A549 (cell line): ENCODE measurements at regions not wholly inside any gene's neighbourhood (a gene's known extent, or its start where the extent isn't known, plus 50 kb on each side); places are given as distances from the start of the nearest gene placed in this dataset.

Experiments used
- CEBPB ChIP-seq, 2 experiments: fragments of >200 bp in 1 of 2; sonication (Bioruptor Twin) in 1 of 2; formaldehyde crosslinking in 1 of 2; IDR thresholded peaks; 2 replicates each; pipeline ENCODE4 v1.6.1; 2012 to 2016
- CHD4 ChIP-seq: fragments of 200-600 bp; sonication (generic); IDR thresholded peaks from 2 replicates; pipeline ENCODE4 v1.6.1; 2016; ENCODE audit warnings: antibody characterized with exemption, mild to moderate bottlenecking, borderline replicate concordance
- EP300 ChIP-seq, 2 experiments: fragments of >200 bp; sonication (Bioruptor Twin); formaldehyde crosslinking; IDR thresholded peaks; 2 replicates in 1 of 2; 3 replicates in 1 of 2; pipeline ENCODE4 v1.6.1; 2016 to 2017
- JUN ChIP-seq, 2 experiments: fragments of >200 bp; sonication (Bioruptor Twin); formaldehyde crosslinking; IDR thresholded peaks; 2 replicates in 1 of 2; 3 replicates in 1 of 2; pipeline ENCODE4 v1.6.1; 2016 to 2017
- MAFK ChIP-seq: fragments of 450-650 bp; IDR thresholded peaks from 2 replicates; pipeline ENCODE4 v1.6.1; 2014; ENCODE audit not compliant: partially characterized antibody
- MYC ChIP-seq: IDR thresholded peaks from 2 replicates; pipeline ENCODE4 v1.6.1; 2012; ENCODE audit warnings: mild to moderate bottlenecking, inconsistent platforms, low read length, improper control_type of control experiment, borderline replicate concordance
- POLR2A ChIP-seq: IDR thresholded peaks from 2 replicates; pipeline ENCODE4 v1.6.1; 2012; ENCODE audit warnings: mild to moderate bottlenecking, low read length
- RAD21 ChIP-seq, 2 experiments: fragments of >200 bp in 1 of 2; sonication (Bioruptor Twin) in 1 of 2; formaldehyde crosslinking in 1 of 2; IDR thresholded peaks in 1 of 2; conservative IDR thresholded peaks in 1 of 2; 2 replicates in 1 of 2; 3 replicates in 1 of 2; pipeline ENCODE4 v1.6.1; 2012 to 2018; ENCODE audit warnings: inconsistent platforms in 1 of 2
- SMC3 ChIP-seq: fragments of >200 bp; sonication (Bioruptor Twin); formaldehyde crosslinking; IDR thresholded peaks from 3 replicates; pipeline ENCODE4 v1.6.1; 2018; ENCODE audit warnings: inconsistent platforms
- TP53 ChIP-seq: fragments of 250-450 bp; sonication (Bioruptor Pico); IDR thresholded peaks from 2 replicates; pipeline ENCODE4 v1.5.0; 2021; ENCODE audit warnings: mild to moderate bottlenecking, moderate library complexity
- TF ChIP-seq, protein P1 (sequence below): IDR thresholded peaks from 2 replicates; pipeline ENCODE4 v1.6.1; 2012
- TF ChIP-seq, protein P2 (sequence below): IDR thresholded peaks from 2 replicates; pipeline ENCODE4 v1.6.1; 2012

DNA sequence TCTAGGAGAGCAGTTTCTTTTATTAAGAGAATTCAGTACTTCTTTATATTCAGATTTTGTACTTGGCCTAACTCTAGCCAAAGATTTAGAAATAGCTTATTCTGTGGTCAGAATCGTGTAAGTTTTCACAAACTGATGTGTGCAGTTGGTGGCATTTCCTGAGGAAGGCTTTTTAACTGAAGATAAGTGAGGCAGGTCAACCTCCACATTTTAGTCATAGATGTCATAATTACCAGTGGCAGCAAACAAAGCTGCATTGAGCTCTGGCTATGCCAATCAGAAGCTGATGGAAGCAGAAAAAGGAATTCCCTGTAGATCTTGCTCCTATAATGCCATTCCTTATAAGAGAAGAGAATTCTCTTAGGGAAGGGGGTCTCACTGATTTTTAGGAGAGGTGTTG lies 141.3 kb upstream of the SP8 start:
- TF ChIP-seq EP300 (IDR thresholded peaks at IDR 0.05) (no peak), MYC (no peak), CEBPB (IDR thresholded peaks at IDR 0.05) (no peak), POLR2A (no peak), MAFK (no peak), SMC3 (no peak), RAD21 (conservative IDR thresholded peaks at IDR 0.05 in 1 of 2, IDR thresholded peaks at IDR 0.05 in 1 of 2) (no peak), CHD4 (no peak), TP53 (CRISPR knock-in tag) (no peak), JUN (IDR thresholded peaks at IDR 0.05) (no peak)
- TF ChIP-seq, protein P1, sequence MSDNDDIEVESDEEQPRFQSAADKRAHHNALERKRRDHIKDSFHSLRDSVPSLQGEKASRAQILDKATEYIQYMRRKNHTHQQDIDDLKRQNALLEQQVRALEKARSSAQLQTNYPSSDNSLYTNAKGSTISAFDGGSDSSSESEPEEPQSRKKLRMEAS = no peak
- TF ChIP-seq, protein P2, sequence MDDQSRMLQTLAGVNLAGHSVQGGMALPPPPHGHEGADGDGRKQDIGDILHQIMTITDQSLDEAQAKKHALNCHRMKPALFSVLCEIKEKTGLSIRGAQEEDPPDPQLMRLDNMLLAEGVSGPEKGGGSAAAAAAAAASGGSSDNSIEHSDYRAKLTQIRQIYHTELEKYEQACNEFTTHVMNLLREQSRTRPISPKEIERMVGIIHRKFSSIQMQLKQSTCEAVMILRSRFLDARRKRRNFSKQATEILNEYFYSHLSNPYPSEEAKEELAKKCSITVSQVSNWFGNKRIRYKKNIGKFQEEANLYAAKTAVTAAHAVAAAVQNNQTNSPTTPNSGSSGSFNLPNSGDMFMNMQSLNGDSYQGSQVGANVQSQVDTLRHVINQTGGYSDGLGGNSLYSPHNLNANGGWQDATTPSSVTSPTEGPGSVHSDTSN = no peak
